Natural killer cell (primary cell): ENCODE measurements at regions not wholly inside any gene's neighbourhood (a gene's known extent, or its start where the extent isn't known, plus 50 kb on each side); places are given as distances from the start of the nearest gene placed in this dataset.

ENCODE experiments used
- ATAC-seq, 3 donors: fragments of 150-1000 bp in 2 of 3; fragments of 200-7000 bp in 1 of 3; cut with Tn5 transposase; 1 replicate in 1 of 3; 2 replicates in 2 of 3; pipeline ENCODE4 v1.10.0; 2021; ENCODE audit warnings: mild to moderate bottlenecking in 2 of 3, moderate library complexity in 2 of 3
- DNase-seq, 2 donors: peaks; one replicate each; pipeline versions ENCODE4 v3.0.0 to v3.0.0-alpha.2; 2013 to 2021; ENCODE audit warnings: mixed read lengths in 1 of 2
- H3K27ac ChIP-seq: one replicate; pipeline ENCODE4 v1.5.1; 2013; ENCODE audit warnings: mild to moderate bottlenecking, low read length
- H3K27me3 ChIP-seq: one replicate; pipeline ENCODE4 v1.6.1; 2013; ENCODE audit warnings: low read length; ENCODE audit not compliant: control insufficient read depth, insufficient read depth
- H3K36me3 ChIP-seq: one replicate; pipeline ENCODE4 v1.6.1; 2013; ENCODE audit warnings: low read length; ENCODE audit not compliant: control insufficient read depth, insufficient read depth
- H3K4me1 ChIP-seq: one replicate; pipeline ENCODE4 v1.6.1; 2013; ENCODE audit warnings: low read length; ENCODE audit not compliant: control insufficient read depth, insufficient read depth
- H3K4me3 ChIP-seq: one replicate; pipeline ENCODE4 v1.5.1; 2013; ENCODE audit warnings: low read length
- H3K9me3 ChIP-seq: one replicate; pipeline ENCODE4 v1.6.1; 2013; ENCODE audit warnings: low read length; ENCODE audit not compliant: control insufficient read depth, insufficient read depth
- H3K27ac Mint-ChIP-seq, 2 donors: one replicate each; pipeline ENCODE4 v1.8.0; 2022; ENCODE audit warnings: mild to moderate bottlenecking in 2 of 2, mixed read lengths in 2 of 2, moderate library complexity in 1 of 2
- H3K27me3 Mint-ChIP-seq, 2 donors: one replicate each; pipeline ENCODE4 v1.8.0; 2022; ENCODE audit warnings: low read depth in 2 of 2, mixed read lengths in 2 of 2
- H3K36me3 Mint-ChIP-seq: one replicate; pipeline ENCODE4 v1.8.0; 2022; ENCODE audit warnings: mixed read lengths
- H3K4me1 Mint-ChIP-seq, 2 donors: one replicate each; pipeline ENCODE4 v1.8.0; 2022; ENCODE audit warnings: mixed read lengths in 2 of 2
- H3K4me3 Mint-ChIP-seq: one replicate; pipeline ENCODE4 v1.8.0; 2022; ENCODE audit warnings: mild to moderate bottlenecking, moderate library complexity, mixed read lengths
- H3K9me3 Mint-ChIP-seq, 2 donors: one replicate each; pipeline ENCODE4 v1.8.0; 2022; ENCODE audit warnings: mixed read lengths in 2 of 2
- CTCF ChIP-seq: fragments of 200-600 bp; IDR thresholded peaks from one replicate; pipeline ENCODE4 v1.8.0; 2022; ENCODE audit warnings: antibody characterized with exemption
- WGBS: methylation state at CpG from one replicate; pipeline ENCODE4 v1.1.7; 2013; ENCODE audit warnings: missing lambda C conversion rate; ENCODE audit not compliant: insufficient coverage; 5-methylcytosine and 5-hydroxymethylcytosine counted together
- intact Hi-C: fragments of 100-400 bp; cut with micrococcal nuclease; formaldehyde crosslinking; loops from one replicate; pipeline ENCODE4 v1.14.2; 2022

DNA sequence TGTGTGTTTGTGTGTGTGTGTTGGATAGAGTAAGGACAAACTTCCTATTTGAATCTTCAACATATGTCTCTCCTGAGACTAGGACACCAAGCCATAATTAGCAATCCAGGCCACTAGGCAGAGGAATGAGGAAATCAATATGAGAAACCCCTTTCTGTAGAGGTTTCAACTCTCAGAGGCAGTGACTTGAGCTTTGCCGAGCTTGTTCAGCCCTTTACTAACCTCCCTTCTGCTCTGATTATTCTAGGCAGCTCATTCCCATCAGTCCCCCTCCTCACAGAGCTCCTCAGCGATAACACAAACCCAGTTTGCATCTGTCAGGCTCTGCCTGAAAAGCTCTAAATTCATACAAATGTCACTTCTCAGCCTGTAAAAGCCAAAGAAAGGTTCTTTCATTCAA lies 1030.3 kb downstream of the CDH8 start:
- ATAC-seq = no peak
- H3K27ac ChIP-seq = no peak overlapping the region
- no peaks in the 10 kb centered on the region for H3K27me3 ChIP-seq
- Mint-ChIP-seq H3K4me3 (no peak overlapping the region), H3K27me3 (no peaks in the 10 kb centered on the region), H3K27ac (no peak overlapping the region), H3K36me3 (no peaks in the 10 kb centered on the region), H3K9me3 (peaks cover 6 to 12% of the 10 kb centered on the region in 2 donors), H3K4me1 (no peaks in the 10 kb centered on the region)
- no peak overlapping the region for H3K4me3 ChIP-seq
- no peak for TF ChIP-seq CTCF
- WGBS = 77% methylated on average over 2 of the region's 2 CpGs
- no peak for DNase-seq
- no peaks in the 10 kb centered on the region for H3K4me1 ChIP-seq
- intact Hi-C loops = no loop called here
- peaks cover 3% of the 10 kb centered on the region for H3K9me3 ChIP-seq
- no peaks in the 10 kb centered on the region for H3K36me3 ChIP-seq

- ATAC-seq (no peak), DNase-seq (no peak)
- H3K36me3 ChIP-seq = no peaks in the 10 kb centered on the region
- no peak for TF ChIP-seq CTCF
- no peak overlapping the region for H3K27ac ChIP-seq
- intact Hi-C loops = no loop called here
- H3K4me1 ChIP-seq = no peaks in the 10 kb centered on the region
- 0% methylated on average over 4 of the region's 4 CpGs for WGBS
- Mint-ChIP-seq H3K4me1 (no peaks in the 10 kb centered on the region), H3K9me3 (peaks cover 11 to 15% of the 10 kb centered on the region in 2 donors), H3K4me3 (no peak overlapping the region), H3K27ac (no peak overlapping the region), H3K36me3 (no peaks in the 10 kb centered on the region), H3K27me3 (no peaks in the 10 kb centered on the region)
- no peaks in the 10 kb centered on the region for H3K9me3 ChIP-seq
- no peaks in the 10 kb centered on the region for H3K27me3 ChIP-seq
- H3K4me3 ChIP-seq = no peak overlapping the region
These were observed 1033.6 kb downstream of the CDH8 start for GRCh38 chr16:61002479-61003204.

DNA sequence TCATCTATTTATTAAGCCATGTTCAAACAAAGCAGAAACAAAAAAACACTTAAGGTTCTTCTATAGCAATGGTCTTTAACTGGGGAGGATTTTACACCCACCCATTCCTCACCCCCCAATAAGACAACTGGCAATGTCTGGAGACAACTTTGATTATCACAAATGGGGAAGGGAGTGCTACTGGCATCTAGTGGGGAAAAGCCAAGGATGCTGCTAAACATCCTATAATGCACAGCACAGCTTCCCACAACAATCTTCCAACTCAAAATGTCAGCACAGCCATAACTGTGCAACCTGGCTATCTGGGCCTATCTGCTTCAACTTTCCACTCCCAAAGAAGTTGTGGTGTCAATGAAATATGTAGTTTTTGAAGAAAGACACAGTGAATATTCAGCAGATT lies 1044.4 kb downstream of the CDH8 start:
- intact Hi-C loops = no loop called here
- Histone ChIP-seq H3K27me3 (no peaks in the 10 kb centered on the region), H3K36me3 (no peaks in the 10 kb centered on the region), H3K27ac (no peak overlapping the region), H3K9me3 (peaks cover 3% of the 10 kb centered on the region), H3K4me1 (no peaks in the 10 kb centered on the region), H3K4me3 (no peak overlapping the region)
- Mint-ChIP-seq H3K4me3 (no peak overlapping the region), H3K4me1 (no peaks in the 10 kb centered on the region), H3K9me3 (peaks cover 6 to 8% of the 10 kb centered on the region in 2 donors), H3K36me3 (no peaks in the 10 kb centered on the region), H3K27me3 (no peaks in the 10 kb centered on the region), H3K27ac (no peak overlapping the region)
- no peak for TF ChIP-seq CTCF
- ATAC-seq (no peak), DNase-seq (no peak)

GRCh38 chr16:60989592-60989991 lies 1046.6 kb downstream of the CDH8 start:
- Histone ChIP-seq H3K36me3 (no peaks in the 10 kb centered on the region), H3K4me3 (no peak overlapping the region), H3K27ac (no peak overlapping the region), H3K27me3 (no peaks in the 10 kb centered on the region), H3K4me1 (no peaks in the 10 kb centered on the region), H3K9me3 (peaks cover 3% of the 10 kb centered on the region)
- Mint-ChIP-seq H3K4me3 (no peak overlapping the region), H3K27me3 (no peaks in the 10 kb centered on the region), H3K4me1 (no peaks in the 10 kb centered on the region), H3K9me3 (peaks cover 9 to 12% of the 10 kb centered on the region in 2 donors), H3K27ac (no peak overlapping the region), H3K36me3 (peaks cover 6% of the 10 kb centered on the region)
- 77% methylated on average over 4 of the region's 5 CpGs for WGBS
- no peak for TF ChIP-seq CTCF
- intact Hi-C loops = no loop called here
- no peak for DNase-seq
- no peak for ATAC-seq
